RWPE1 (cell line): ENCODE measurements at regions not wholly inside any gene's neighbourhood (a gene's known extent, or its start where the extent isn't known, plus 50 kb on each side); places are given as distances from the start of the nearest gene placed in this dataset.

Experiments
- CTCF ChIA-PET: fragments of 350-600 bp; sonication (Branson Sonifier 250); formaldehyde crosslinking; extraction: SDS; loops from one replicate; lab custom pipeline; 2021; lab: Yijun Ruan, JAX
- POLR2A ChIA-PET: fragments of 400-600 bp; formaldehyde crosslinking; extraction: SDS; loops from one replicate; lab custom pipeline; 2020; ENCODE audit warnings: antibody characterized with exemption; ENCODE audit not compliant: low non-redundant PET; lab: Yijun Ruan, JAX
- DNase-seq: peaks from one replicate; pipeline ENCODE4 v3.0.0; 2012; ENCODE audit warnings: low spot score
- H3K27ac ChIP-seq: fragments of 450-650 bp; 2 replicates; pipeline ENCODE4 v1.5.1; 2017
- TF ChIP-seq, protein P1 (sequence below): fragments of 450-650 bp; conservative IDR thresholded peaks from 2 replicates; pipeline ENCODE4 v1.5.1; 2017; ENCODE audit warnings: low read depth, mild to moderate bottlenecking

DNA sequence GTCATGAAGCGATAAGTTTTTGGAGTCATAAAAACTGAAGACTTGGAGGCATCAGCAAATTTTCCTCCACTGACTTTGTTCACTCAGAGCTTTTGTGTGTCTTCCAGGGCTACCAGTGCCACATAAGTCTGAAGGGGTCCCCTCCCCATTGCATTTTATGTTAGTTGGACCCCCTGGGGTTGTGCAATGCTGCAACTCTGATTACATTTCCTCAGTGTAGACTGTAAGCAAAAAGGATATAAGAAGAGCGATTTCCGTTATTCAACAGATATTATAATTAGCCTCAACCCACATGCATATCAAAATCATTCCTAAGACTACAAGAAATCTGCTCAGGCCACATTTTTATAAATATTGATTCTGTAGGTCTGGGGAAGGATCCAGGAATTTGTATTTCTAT is 324.0 kb downstream of the TDRD3 start:
- CTCF ChIA-PET, result no interaction called here
- no peak for DNase-seq
- POLR2A ChIA-PET, result no interaction called here
- no peak overlapping the region for H3K27ac ChIP-seq
- TF ChIP-seq, protein P1, sequence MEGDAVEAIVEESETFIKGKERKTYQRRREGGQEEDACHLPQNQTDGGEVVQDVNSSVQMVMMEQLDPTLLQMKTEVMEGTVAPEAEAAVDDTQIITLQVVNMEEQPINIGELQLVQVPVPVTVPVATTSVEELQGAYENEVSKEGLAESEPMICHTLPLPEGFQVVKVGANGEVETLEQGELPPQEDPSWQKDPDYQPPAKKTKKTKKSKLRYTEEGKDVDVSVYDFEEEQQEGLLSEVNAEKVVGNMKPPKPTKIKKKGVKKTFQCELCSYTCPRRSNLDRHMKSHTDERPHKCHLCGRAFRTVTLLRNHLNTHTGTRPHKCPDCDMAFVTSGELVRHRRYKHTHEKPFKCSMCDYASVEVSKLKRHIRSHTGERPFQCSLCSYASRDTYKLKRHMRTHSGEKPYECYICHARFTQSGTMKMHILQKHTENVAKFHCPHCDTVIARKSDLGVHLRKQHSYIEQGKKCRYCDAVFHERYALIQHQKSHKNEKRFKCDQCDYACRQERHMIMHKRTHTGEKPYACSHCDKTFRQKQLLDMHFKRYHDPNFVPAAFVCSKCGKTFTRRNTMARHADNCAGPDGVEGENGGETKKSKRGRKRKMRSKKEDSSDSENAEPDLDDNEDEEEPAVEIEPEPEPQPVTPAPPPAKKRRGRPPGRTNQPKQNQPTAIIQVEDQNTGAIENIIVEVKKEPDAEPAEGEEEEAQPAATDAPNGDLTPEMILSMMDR, result no peak

DNA sequence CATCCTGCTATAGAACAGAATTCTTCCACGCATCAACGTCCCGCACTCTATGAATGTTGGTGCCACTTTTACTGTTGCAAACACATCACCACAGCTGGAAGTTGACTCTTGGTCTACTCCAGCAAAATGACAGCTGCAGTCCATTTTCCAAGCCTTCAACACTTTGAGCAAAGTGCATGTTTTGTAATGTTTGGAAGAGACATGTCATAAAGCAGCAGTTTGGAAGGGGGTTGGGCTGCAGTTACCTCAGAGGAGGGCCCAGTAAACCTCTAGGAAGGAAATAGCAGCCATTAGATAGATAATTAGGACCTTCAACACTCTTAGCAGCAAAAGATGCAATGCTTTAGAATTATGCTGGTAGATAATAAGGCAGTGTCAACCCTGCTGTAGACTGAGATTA is 323.6 kb downstream of the TDRD3 start:
- CTCF ChIA-PET, result no interaction called here
- DNase-seq, result no peak
- H3K27ac ChIP-seq, result no peak overlapping the region
- POLR2A ChIA-PET, result no interaction called here
- TF ChIP-seq, protein P1, result no peak

DNA sequence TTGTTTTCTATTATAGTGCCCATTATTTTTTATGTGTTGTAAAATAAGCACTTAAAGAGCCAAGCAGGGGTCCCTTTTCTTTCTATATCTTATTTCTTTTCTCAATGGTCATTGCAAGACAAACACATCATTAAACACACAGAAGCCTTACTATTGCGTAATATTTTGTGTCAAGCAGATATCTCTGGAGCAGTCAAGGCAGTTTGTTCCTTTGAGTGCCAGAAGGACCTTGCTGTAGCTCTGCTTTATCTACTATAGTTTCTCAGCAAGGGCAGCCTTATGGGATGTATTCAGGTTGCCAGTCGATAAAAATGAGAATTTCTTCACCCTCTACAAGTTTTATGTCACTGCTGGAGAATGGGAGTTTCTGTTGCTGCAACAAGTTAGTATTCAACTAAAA is 319.3 kb downstream of the TDRD3 start:
- CTCF ChIA-PET, result no interaction called here
- TF ChIP-seq, protein P1, result no peak
- POLR2A ChIA-PET, result no interaction called here
- no peak for DNase-seq
- H3K27ac ChIP-seq, result no peak overlapping the region

DNA sequence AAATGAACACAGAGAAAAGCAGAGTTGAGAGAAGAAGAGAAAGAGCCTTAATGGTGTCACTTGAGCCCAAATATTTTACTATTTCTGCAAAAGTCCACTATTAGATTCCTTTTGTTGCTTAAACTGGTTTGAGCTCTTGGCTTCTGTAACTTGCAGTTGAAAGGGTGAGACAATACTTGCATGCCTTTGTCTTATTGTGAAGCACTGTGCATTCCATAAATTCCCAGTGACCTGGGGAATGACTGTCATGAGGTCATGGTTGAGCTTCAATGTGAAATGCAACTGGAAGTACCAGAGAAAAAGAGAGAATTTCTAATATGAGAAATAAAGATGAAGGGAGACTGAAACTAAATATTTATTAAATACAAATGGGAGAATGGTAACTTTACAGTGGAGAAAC is 310.9 kb downstream of the TDRD3 start:
- CTCF ChIA-PET, result no interaction called here
- TF ChIP-seq, protein P1, result no peak
- H3K27ac ChIP-seq, result no peak overlapping the region
- DNase-seq, result no peak
- POLR2A ChIA-PET, result no interaction called here

DNA sequence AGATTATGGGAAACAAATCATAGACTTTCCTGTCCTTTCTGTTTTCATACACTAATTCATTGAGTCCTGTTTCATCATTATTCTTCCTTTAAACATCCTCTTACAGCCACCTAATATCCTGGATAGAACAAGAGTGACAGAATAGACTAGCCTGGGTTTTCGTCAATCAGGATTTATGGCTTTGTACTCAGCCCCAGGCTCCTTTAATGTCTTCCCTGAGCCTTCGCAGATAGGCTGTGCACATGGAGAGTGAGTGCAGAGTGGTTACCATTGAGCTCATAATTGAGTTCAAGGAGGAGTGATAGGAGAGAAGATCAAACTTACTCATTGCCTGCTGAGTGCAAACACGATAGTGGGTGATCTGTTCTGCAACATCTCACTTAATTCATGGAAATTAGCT is 304.9 kb downstream of the TDRD3 start:
- DNase-seq, result no peak
- TF ChIP-seq, protein P1, result no peak
- CTCF ChIA-PET, result no interaction called here
- H3K27ac ChIP-seq, result no peak overlapping the region
- POLR2A ChIA-PET, result no interaction called here

DNA sequence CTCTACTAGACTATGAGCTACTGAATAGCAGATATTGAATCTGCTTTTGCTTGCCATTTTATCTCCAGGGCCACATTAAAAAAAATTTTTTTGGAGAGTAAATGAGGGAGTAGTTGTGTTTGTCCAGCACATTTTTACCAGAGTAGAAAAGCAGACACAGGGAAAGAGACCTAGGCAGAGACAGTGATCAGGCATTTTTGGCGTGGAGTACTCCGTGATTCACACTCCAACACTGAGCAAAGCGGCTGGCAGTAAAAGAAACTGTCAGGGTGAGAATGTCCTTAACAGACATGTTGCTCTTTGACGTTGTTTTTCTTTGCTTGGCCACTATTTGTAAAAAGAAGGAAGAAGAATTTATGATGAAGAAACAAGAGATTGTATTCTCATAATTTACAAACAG is 304.0 kb downstream of the TDRD3 start:
- H3K27ac ChIP-seq, result no peak overlapping the region
- ChIA-PET CTCF (no interaction called here), POLR2A (interaction anchor here (0.5 kb wide), 1 partner anchor 16 kb away, joined by 3 read pairs; no protein-coding TSS in a partner anchor)

More for the DNA sequence above, 304.0 kb downstream of the TDRD3 start:
- no peak for DNase-seq
- TF ChIP-seq, protein P1, result no peak
